ENCODE measurements at regions not wholly inside any gene's neighbourhood (a gene's known extent, or its start where the extent isn't known, plus 50 kb on each side); places are given as distances from the start of the nearest gene placed in this dataset.

DNA sequence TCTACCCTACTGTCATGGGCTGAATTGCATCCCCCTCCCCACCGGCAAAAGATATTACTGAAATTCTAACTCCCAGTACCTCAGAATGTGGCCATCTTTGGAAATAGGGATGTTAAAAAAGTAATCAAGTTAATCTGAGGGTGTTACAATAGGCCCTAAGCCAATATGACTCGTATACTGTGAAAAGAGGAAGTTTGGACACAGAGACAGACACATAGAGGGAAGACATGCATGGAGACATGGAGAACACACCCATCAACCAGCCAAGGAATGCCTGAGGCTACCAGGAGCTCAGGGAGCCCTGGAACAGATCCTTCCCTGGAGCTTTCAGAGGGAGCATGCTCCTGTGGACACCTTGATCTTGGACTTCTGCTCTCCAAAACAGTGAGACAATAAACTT, 138.2 kb upstream of the ADO start:
- Mint-ChIP-seq H3K4me1 (peaks cover 7% of the 10 kb centered on the region), H3K9me3 (ENCODE audit: insufficient read depth) (no peaks in the 10 kb centered on the region), H3K27me3 (no peaks in the 10 kb centered on the region), H3K27ac (peak overlapping the region; percentile 57), H3K4me3 (no peak overlapping the region)
- Histone ChIP-seq H3K9me3 (ENCODE audit: control extremely low read depth in 1 of 3, control insufficient read depth in 2 of 3, insufficient read depth in 1 of 3, low read length in 2 of 3) (no peaks in the 10 kb centered on the region), H3K36me3 (replicated peaks in 1 of 2; ENCODE audit: control extremely low read depth in 1 of 2, control insufficient read depth in 1 of 2, extremely low read depth in 1 of 2, insufficient read depth in 2 of 2, low read length in 1 of 2) (no peaks in the 10 kb centered on the region), H3K9ac (ENCODE audit: low read length) (no peak overlapping the region), H3K4me2 (replicated peaks; ENCODE audit: low read depth, low read length, poor library complexity, severe bottlenecking) (no peak overlapping the region), H4K20me1 (ENCODE audit: control insufficient read depth, insufficient read depth, low read length, poor library complexity, severe bottlenecking) (no peaks in the 10 kb centered on the region), H3K4me3 (ENCODE audit: control extremely low read depth in 1 of 5, extremely low read depth in 1 of 5, insufficient read depth in 1 of 5, low read depth in 2 of 5, low read length in 4 of 5) (no peak overlapping the region), H3K27me3 (replicated peaks in 1 of 4; ENCODE audit: control extremely low read depth in 1 of 4, control insufficient read depth in 3 of 4, insufficient read depth in 4 of 4, low read length in 3 of 4) (no peaks in the 10 kb centered on the region), H2AFZ (ENCODE audit: insufficient read depth, low read depth, low read length, poor library complexity, severe bottlenecking) (no peak overlapping the region), H3K4me1 (ENCODE audit: control insufficient read depth in 2 of 2, insufficient read depth in 2 of 2, low read length in 2 of 2) (peaks cover 0 to 4% of the 10 kb centered on the region in 2 donors), H3K79me2 (ENCODE audit: control insufficient read depth, insufficient read depth, low read length) (no peaks in the 10 kb centered on the region), H3K27ac (ENCODE audit: low read length in 2 of 2) (no peak overlapping the region)
- no peak for ATAC-seq (ENCODE audit: low read depth)
- ChIA-PET POLR2A (no interaction called here), CTCF (no interaction called here)
- intact Hi-C loops (cut with micrococcal nuclease): no loop called here
- WGBS (ENCODE audit: insufficient coverage): no CpG with 5 or more reads among the region's 2 CpGs
- DNase-seq: no peak
- no peak for TF ChIP-seq EZH2 (IDR thresholded peaks at IDR 0.05; ENCODE audit: borderline replicate concordance, insufficient read depth, low read depth, low read length, poor library complexity, severe bottlenecking)
- TF ChIP-seq, protein P1, sequence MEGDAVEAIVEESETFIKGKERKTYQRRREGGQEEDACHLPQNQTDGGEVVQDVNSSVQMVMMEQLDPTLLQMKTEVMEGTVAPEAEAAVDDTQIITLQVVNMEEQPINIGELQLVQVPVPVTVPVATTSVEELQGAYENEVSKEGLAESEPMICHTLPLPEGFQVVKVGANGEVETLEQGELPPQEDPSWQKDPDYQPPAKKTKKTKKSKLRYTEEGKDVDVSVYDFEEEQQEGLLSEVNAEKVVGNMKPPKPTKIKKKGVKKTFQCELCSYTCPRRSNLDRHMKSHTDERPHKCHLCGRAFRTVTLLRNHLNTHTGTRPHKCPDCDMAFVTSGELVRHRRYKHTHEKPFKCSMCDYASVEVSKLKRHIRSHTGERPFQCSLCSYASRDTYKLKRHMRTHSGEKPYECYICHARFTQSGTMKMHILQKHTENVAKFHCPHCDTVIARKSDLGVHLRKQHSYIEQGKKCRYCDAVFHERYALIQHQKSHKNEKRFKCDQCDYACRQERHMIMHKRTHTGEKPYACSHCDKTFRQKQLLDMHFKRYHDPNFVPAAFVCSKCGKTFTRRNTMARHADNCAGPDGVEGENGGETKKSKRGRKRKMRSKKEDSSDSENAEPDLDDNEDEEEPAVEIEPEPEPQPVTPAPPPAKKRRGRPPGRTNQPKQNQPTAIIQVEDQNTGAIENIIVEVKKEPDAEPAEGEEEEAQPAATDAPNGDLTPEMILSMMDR (IDR thresholded peaks at IDR 0.05): no peak

DNA sequence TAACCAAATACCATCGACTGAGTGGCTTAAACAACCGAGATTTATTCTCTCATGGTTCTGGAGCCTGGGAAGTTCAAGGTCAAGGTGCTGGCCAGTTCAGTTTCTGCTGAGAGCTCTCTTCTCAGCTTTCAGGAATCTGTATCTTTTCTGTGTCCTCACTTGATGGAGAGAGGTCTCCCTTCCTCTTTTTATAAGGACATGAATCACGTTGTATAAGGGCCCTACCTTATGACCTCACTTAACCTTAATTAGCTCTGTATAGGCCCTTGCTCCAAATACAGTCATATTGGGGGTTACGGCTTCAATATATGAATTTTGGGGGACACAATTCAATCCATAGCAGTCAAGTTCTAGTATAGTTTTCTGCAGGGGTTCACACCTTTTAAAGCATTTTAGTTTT, 135.2 kb upstream of the ADO start:
- no peaks in the 10 kb centered on the region for H3K27me3 ChIP-seq (replicated peaks in 1 of 4; ENCODE audit: control extremely low read depth in 1 of 4, control insufficient read depth in 3 of 4, insufficient read depth in 4 of 4, low read length in 3 of 4)
- ATAC-seq (ENCODE audit: low read depth) (no peak), DNase-seq (no peak)
- TF ChIP-seq, protein P1 (IDR thresholded peaks at IDR 0.05): no peak
- no peak for TF ChIP-seq EZH2 (IDR thresholded peaks at IDR 0.05; ENCODE audit: borderline replicate concordance, insufficient read depth, low read depth, low read length, poor library complexity, severe bottlenecking)
- no peaks in the 10 kb centered on the region for H3K36me3 ChIP-seq (replicated peaks in 1 of 2; ENCODE audit: control extremely low read depth in 1 of 2, control insufficient read depth in 1 of 2, extremely low read depth in 1 of 2, insufficient read depth in 2 of 2, low read length in 1 of 2)
- no peak overlapping the region for H3K9ac ChIP-seq (ENCODE audit: low read length)
- ChIA-PET POLR2A (no interaction called here), CTCF (interaction anchor here (1.2 to 2.3 kb wide), 2 partner anchors 12 to 177 kb away, joined by 4 to 5 read pairs; no protein-coding TSS in a partner anchor)
- H3K79me2 ChIP-seq (ENCODE audit: control insufficient read depth, insufficient read depth, low read length): no peaks in the 10 kb centered on the region
- no peaks in the 10 kb centered on the region for H3K9me3 Mint-ChIP-seq (ENCODE audit: insufficient read depth)
- no peak overlapping the region for H3K27ac Mint-ChIP-seq
- WGBS (ENCODE audit: insufficient coverage): 100% methylated on average over 2 of the region's 4 CpGs
- peaks cover 7% of the 10 kb centered on the region for H3K4me1 Mint-ChIP-seq
- H3K9me3 ChIP-seq (ENCODE audit: control extremely low read depth in 1 of 3, control insufficient read depth in 2 of 3, insufficient read depth in 1 of 3, low read length in 2 of 3): no peaks in the 10 kb centered on the region
- H4K20me1 ChIP-seq (ENCODE audit: control insufficient read depth, insufficient read depth, low read length, poor library complexity, severe bottlenecking): no peaks in the 10 kb centered on the region
- no peak overlapping the region for H3K4me3 ChIP-seq (ENCODE audit: control extremely low read depth in 1 of 5, extremely low read depth in 1 of 5, insufficient read depth in 1 of 5, low read depth in 2 of 5, low read length in 4 of 5)
- intact Hi-C loops (cut with micrococcal nuclease): no loop called here
- H3K4me2 ChIP-seq (replicated peaks; ENCODE audit: low read depth, low read length, poor library complexity, severe bottlenecking): no peak overlapping the region
- H3K27ac ChIP-seq (ENCODE audit: low read length in 2 of 2): no peak overlapping the region
- no peak overlapping the region for H2AFZ ChIP-seq (ENCODE audit: insufficient read depth, low read depth, low read length, poor library complexity, severe bottlenecking)
- no peaks in the 10 kb centered on the region for H3K27me3 Mint-ChIP-seq
- peaks cover 0 to 4% of the 10 kb centered on the region in 2 donors for H3K4me1 ChIP-seq (ENCODE audit: control insufficient read depth in 2 of 2, insufficient read depth in 2 of 2, low read length in 2 of 2)
- no peak overlapping the region for H3K4me3 Mint-ChIP-seq
